DMS 273 (cell line): ENCODE measurements at regions not wholly inside any gene's neighbourhood (a gene's known extent, or its start where the extent isn't known, plus 50 kb on each side); places are given as distances from the start of the nearest gene placed in this dataset.
"Not testable (repeated sequence)": the region's sequence is repeated elsewhere in the genome, so short reads cannot be mapped to it uniquely, and the experiment has no call there.

Experiments used
- DNase-seq: peaks from one replicate; lab custom pipeline; 2025; ENCODE audit not compliant: unreplicated experiment; lab: John Stamatoyannopoulos, UW

DNA sequence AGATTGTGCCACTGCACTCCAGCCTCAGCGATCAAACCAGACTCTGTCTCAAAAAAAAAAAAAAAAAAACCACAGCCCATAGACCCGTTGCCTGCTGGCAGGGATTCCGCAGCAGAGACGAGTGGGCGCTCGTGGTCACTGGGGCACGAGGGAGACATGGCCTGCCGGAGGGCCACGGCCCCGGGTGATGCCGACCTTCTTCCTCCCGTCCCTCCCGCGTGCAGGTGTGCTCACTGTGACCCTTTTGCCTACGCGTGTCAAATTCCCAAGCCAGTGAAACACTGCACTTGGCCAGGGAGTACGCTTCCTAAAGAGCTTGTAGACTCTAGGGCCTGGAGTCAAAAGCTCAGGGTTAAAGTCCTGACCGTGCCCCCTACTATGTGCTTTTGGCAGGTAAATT is 397.6 kb upstream of the MYT1L start:
- no peak for DNase-seq

DNA sequence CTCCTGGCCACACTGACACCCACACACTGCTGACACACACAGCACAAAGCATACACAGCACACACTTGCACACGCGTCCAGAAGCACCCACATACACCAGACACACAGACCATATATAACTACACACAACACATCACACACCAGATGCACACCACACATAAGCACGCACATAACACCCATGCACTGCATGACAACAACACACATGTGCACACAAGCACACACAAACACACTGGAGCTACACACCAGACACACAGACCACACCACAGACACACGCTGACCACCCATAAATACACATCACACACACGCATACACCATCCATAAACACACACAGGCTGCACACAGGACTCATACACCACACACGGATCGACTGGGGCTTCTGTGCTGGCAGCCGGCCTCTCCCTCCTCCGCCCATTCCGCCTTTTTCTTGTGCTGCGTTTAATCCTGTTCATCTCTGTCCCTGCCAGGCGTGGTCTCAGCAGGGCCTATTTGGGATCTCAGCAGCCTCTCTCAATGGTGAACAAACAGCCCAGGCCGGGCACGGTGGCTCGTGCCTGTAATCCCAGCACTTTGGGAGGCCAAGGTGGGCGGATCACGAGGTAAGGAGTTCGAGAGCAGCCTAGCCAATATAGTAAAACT is 396.9 kb upstream of the MYT1L start:
- no peak for DNase-seq

DNA sequence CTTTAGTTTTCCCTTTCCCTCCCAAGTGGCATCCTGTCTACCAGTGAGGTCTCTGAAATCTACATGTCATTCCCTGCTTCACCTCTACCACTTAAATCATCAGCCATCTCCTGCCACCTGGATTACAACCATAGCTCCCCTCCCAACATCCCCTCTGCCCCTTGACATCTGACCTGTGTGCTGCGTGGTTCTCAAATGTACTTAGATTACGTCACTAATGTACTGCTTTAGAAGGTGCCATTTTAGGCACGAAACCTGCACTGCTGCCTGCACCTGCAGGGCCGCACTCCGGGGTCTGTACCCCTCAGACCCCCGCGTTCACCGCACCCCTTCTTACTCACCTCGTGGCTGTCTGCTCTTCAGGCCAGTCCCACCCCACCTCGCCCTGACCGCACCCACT is 395.1 kb upstream of the MYT1L start:
- DNase-seq = no peak

- no peak for DNase-seq
Observed at GRCh38 chr2:2723064-2723463, 392.0 kb upstream of the MYT1L start.

DNA sequence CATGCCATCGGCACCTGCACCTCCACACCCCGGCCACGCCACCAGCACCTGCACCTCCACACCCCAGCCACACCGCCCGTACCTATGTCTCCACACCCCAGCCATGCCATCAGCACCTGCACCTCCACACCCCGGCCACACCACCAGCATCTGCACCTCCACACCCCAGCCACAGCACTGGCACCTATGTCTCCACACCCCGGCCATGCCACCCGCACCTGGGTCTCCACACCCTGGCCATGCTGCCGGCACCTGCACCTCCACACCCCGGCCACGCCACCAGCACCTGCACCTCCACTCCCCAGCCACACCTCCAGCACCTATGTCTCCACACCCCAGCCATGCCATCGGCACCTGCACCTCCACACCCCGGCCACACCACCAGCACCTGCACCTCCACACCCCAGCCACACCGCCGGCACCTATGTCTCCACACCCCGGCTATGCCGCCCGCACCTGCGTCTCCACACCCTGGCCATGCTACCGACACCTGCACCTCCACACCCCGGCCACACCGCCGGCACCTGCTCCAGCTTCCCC is 390.3 kb upstream of the MYT1L start:
- no peak for DNase-seq

DNA sequence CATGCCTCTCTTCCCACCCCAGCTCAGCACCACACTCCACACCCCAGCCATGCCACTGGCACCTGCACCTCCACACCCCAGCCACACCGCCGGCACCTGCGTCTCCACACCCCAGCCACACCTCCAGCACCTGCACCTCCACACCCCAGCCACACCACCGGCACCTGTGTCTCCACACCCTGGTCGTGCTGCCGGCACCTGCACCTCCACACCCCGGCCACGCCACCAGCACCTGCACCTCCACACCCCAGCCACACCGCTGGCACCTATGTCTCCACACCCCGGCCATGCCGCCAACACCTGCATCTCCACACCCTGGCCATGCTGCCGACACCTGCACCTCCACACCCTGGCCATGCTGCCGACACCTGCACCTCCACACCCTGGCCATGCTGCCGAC is 389.7 kb upstream of the MYT1L start:
- not testable (repeated sequence) for DNase-seq

- DNase-seq = no peak
Observed at GRCh38 chr2:2720351-2720750, 389.3 kb upstream of the MYT1L start.

DNA sequence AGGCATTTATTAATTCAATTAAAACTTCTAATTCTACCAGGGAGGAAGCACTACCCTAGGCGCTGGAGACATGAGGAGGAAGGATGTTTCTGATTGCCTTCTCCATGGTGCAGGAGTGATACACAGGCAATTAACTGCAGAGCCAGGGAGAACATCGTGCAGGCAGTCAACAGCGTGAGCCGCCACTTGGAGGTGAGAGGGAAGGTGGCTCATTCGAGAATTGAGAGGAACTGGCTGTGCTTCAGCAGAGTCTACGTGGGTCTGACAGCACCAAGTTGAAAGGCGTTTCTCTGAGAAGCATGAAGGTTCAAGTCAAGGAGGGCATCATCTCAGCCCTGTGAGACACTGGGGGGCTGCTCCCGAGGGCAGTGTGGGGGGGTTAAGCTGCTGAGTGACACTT is 388.7 kb upstream of the MYT1L start:
- DNase-seq = no peak

DNA sequence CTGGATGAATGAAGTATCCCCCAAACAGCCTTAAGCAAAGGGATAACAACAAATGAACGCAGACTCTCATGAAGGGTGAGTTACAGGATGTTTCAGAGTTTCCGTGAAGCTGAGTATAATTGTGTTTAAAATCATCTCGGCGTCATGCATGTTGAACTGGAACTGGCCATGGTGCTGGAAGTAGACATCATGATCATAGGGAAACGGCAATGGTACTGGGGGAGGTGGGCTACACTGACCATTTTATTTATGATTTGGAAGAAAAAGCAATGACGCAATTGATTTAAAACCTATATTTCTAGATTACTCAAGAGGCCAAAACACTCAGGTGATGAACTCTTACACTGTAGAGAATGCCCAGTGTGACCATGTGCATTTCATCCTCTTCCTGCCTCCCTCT is 387.9 kb upstream of the MYT1L start:
- DNase-seq = no peak

- DNase-seq = no peak
Observed at GRCh38 chr2:2717406-2717805, 386.3 kb upstream of the MYT1L start.

DNA sequence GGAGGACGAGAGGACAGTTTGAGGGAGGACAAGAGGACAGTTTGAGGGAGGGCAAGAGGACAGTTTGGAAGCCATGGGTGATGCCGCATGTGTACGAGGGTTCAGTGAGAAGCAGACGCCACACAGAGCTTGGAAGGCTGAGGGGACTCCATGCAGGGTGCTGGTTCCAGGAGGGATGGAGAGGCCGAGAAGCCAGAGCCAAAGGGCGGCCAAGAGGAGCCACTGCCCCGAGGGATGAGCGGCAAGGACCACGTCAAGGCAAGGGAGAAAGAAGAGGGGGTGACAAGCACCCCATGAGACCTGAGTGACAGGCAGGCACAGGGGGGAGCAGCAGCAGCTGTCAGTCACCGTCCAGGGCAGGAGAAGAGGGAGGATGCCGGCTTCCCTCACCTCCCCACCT is 385.7 kb upstream of the MYT1L start:
- DNase-seq = no peak

DNA sequence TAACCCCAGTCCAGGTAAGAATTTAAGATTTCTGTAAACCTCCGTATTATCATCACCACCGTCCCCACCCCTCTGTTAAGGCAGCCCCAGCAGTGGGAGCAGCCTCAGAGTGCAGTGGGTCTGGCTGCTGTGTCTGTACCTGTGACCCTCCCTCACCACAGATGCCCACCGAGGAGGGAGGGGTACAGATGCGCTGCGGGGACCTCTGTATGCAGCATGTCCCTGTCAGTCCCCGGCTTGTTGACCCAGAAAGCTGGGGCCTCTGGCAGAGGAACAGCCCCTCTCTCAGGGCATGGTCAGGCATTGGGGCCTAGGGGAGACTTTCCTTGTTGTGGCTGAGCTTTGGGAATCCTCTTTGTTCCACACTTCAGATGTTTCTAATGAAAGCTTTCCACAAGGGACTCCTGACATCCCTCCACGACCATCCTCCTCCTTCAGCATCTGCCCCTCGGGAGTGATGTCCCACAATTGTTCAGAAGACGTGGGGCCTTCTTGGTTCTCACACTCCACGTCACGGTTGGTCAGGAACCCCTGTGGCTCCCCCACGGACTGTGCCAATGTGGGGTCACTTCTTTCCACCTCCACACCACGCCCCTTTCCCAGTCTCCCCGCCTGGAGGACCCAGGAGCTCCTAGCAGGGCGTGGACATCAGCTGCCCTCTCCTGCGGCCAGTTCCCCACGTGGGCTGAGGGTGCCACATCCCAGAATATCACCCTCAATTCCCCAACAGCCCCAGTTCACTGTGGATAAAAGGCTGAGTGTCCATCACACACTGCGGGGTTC is 384.2 kb upstream of the MYT1L start:
- no peak for DNase-seq

DNA sequence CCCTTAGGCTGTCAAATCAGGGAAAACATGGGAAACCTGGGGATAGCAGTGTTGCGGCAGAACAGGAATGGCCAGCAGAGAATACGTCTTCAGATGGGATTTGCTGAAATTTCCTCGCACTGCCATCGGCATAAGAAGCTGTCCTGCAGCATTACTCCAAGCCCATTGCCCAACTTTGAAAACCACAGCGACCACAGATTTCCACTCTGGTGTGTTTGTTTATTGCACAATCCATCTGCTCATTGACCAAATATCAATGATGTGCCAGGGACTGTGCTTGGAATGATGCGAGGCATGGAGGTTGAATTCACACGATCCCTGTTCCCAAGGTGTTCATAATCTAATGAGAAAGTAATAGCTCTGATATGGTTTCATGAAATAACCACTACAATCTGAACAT is 383.3 kb upstream of the MYT1L start:
- no peak for DNase-seq

DNA sequence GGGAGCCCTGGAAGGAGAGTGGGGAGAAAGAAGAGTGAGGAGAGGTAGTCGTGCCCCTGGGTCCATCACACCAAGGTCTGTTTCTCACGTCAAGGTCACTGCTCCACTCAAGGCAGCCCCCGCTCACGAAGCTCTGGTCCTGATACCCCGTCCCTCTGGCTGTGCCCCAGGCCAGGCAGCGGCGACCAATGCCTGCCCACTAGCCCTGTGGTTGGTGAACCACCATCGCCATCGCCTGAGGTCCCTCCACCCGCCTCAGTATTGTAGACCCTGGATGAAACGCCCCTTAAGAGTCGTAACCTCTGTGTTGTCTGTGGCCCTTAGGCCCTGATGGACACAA is 378.3 kb upstream of the MYT1L start:
- DNase-seq = no peak

- peak; percentile 8 for DNase-seq
Observed at GRCh38 chr2:2708575-2709430, 377.7 kb upstream of the MYT1L start.

- no peak for DNase-seq
Observed at GRCh38 chr2:2707206-2707991, 376.3 kb upstream of the MYT1L start.

GRCh38 chr2:2706306-2706705 is 375.2 kb upstream of the MYT1L start:
- no peak for DNase-seq

GRCh38 chr2:2705871-2706270 is 374.8 kb upstream of the MYT1L start:
- DNase-seq = no peak

GRCh38 chr2:2704428-2705090 is 373.5 kb upstream of the MYT1L start:
- DNase-seq = no peak

GRCh38 chr2:2703762-2704427 is 372.8 kb upstream of the MYT1L start:
- no peak for DNase-seq
